ENCODE measurements at regions not wholly inside any gene's neighbourhood (a gene's known extent, or its start where the extent isn't known, plus 50 kb on each side); places are given as distances from the start of the nearest gene placed in this dataset.

- DNase-seq, result no peak
Observed at GRCh38 chr4:62288808-62289541, 1088.8 kb downstream of the ADGRL3 start.

GRCh38 chr4:62285026-62285425 is 1084.9 kb downstream of the ADGRL3 start:
- no peak for DNase-seq

- no peak for DNase-seq
Observed at GRCh38 chr4:62279689-62280088, 1079.6 kb downstream of the ADGRL3 start.

GRCh38 chr4:62275470-62275869 is 1075.3 kb downstream of the ADGRL3 start:
- DNase-seq, result no peak

DNA sequence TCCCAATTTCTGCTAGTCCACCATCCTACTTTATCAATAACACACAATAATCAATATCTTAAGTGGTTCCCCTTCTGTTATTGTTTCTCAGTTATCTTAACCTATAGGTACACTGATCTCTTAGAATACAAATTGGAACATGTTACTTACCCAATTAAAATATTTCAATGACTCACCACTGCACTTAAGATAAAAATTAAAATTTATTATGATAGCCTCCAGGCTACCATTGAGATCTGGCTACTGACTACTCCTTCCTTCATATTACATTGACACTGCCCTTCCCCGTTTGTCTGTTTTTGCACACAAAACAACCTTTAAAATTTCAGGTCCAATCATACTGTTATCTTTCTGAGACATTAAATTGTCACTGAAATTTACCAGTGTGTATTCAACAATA is 1074.7 kb downstream of the ADGRL3 start:
- DNase-seq, result no peak

GRCh38 chr4:62271107-62271506 is 1071.0 kb downstream of the ADGRL3 start:
- no peak for DNase-seq

DNA sequence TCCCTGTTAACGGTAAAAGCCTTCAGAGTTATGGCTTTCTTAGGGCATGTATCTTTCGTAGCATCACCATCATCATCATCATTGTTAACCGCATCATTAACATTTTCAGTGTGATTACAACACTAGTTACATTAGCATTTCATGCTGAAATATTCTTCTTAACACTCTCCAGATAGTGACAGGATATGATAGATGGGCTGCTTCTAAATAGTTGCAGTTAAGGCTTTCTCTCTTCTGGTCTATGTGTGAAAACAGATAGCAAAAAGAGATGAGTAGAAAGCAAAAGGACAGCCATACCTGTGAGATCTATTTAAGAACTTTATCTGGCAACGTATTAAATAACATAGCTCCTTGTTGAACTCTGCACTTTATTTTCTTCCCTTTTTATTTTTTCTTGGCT is 1069.8 kb downstream of the ADGRL3 start:
- DNase-seq, result no peak

DNA sequence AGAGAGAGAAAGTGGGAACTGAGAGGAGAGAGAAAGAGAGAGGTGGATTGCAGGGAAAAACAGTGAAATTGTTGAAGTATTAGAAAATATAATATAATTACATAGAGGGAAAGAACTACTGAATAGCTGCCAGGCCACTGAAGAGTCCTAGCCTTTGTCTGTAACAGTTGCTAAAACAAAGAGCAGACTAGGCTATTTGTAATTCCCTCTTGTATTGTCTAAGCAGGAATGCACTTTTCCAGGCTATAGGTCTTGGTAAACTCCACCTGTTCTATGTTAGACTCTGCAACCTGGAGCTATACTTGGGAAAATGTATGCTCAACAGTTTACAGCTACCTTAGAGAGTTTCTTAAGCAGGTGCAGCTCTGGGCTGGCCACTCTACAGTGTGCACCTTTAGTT is 1063.3 kb downstream of the ADGRL3 start:
- DNase-seq, result no peak

DNA sequence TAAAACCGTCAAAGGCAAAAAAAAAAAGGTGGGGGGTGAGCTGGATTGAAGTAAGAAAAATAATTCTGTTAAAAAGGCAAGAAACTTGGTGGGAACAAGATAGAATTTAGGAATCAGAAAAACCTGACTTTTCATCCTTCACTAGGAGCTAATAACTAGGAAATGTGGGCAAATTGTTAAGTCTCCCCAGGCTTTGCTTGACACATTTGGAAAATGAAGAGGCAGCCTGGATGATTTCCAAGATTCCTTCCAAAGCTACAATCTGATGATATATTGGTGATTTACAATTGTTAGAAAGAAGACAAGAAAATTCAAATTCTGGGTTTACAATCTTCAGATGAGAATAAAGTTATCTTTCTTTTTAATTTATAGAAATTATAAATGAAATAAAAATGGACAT is 1062.5 kb downstream of the ADGRL3 start:
- DNase-seq, result no peak

DNA sequence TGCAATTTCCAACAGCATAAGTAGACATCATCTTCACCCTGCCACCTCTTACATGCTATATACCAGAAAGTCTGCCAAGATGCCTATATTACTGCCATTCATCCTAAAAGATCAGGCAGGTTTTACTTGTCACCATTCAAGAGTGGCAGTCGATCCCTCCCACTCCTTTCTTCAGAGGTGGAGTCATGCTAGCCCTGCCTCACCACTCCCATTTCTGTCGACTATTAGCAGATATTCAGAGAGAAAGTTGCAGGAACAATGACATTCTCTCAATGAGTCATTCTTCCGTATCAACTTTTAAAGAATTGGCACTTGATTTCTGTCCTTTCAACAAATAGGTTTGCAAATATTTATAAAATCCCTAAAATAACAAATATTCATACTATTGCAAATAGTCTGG is 1060.1 kb downstream of the ADGRL3 start:
- no peak for DNase-seq

- no peak for DNase-seq
Observed at GRCh38 chr4:62256479-62256878, 1056.4 kb downstream of the ADGRL3 start.

DNA sequence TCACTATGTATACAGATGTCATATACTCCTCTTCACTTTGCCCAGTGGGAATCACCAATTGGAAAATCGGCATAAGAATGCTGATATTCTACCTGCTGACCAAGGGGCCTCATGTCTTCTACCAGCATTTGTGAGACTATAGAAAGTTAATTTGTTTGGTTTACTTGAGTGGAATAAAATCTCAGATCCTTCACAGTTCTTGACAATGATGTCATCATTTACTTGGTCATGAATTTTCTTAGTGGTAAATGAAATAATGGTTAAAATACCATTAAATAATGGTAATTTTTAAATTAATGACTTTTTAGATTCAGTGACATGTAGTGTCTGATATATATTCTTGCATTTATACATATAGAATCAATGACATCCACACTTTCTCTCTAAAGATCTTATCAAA is 1052.6 kb downstream of the ADGRL3 start:
- DNase-seq, result no peak

DNA sequence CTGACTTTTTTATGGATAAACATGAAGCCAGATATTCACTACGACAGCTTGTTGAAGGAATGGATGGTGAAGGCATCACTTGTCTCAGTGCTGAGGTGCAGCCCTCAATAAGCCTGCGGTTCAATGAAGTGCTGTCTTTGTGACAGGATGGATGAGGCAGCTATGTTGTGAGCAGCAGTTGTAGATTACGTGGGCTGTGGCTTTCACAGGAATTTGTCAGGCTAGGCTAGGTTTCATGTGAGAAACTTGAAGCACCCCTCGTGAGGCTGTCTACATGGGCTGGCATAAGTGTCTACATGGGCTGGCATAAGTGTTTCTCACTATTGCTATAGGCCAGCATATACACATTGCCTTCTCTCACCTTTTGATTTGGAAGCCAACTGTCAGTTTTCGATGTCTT is 1050.0 kb downstream of the ADGRL3 start:
- DNase-seq, result no peak

- no peak for DNase-seq
Observed at GRCh38 chr4:62243895-62244294, 1043.8 kb downstream of the ADGRL3 start.

DNA sequence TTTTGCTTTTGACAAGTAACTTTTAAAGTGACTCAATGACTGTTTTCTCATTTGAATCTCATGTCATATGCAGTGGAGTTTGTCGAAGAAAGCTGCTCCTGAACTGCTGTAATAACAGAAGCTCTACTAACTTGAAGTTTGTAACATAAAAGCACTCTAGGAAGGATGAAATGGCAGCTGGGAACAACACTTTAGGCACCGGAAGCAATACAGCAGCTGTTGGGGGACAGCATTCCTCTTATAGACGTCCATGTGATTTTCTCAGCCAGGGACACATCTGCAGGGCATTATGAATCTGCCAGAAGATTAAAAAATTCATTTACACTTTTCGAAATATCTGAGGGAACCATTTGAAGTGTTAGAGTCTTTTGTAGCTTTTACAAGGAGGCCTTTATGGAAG is 1035.8 kb downstream of the ADGRL3 start:
- DNase-seq, result no peak

DNA sequence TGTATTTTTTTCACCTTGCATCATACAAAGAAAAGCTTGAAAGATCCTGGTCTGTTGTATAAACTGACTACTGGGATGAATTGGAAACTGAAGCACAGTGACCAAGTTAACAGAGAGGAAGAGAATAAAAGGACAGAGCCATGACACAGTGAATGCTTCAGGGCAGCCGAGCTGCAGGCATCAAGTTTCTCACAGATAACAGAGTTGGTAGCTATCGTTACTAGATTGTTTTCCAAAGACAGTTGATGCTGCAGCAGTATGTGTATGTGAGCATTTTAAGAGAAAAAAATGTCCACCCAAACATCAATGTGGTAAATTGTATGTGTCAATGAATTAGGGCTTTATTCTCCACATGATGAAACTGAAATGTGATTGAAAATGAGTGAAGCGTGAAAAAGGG is 1032.7 kb downstream of the ADGRL3 start:
- DNase-seq, result no peak

- no peak for DNase-seq
Observed at GRCh38 chr4:62231994-62232393, 1031.9 kb downstream of the ADGRL3 start.

DNA sequence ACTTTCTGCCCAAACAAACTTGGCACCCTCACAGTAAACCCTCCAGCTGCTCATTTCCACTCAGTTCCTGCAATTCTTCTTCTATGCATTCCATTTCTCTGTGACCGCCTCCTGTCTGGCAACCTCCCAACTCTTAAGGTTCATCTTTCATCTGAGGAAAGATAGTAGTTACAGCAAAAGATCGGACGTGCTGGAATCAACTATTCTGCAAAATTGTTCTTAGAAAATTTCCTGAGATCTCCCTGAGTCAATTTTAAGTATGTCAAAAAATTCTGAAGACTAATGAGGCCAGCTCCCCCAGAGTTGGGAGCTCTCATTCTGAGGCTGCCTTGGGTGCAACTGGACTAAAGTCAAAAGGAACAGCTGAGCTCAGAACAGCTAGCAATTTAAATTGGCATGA is 1026.0 kb downstream of the ADGRL3 start:
- DNase-seq, result no peak

- DNase-seq, result no peak
Observed at GRCh38 chr4:62222121-62222520, 1022.0 kb downstream of the ADGRL3 start.

DNA sequence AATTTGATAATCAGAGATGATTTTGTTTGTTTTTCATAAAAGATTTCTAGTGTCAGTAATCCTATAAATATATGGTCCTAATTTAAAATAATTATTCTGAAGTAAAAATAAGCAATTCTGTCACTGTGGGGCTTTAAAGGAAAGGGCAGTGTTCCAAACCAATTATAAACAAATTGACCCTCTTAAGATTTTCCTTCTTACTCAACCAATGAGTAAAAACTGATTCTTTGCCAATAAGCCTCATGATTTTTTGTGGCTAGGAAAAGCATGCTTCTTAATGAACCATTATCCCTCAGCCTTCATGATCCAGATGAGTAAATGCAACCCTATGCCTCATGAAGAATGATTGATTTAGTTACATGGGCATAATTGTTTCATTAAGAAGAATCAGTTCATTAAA is 1010.4 kb downstream of the ADGRL3 start:
- no peak for DNase-seq

GRCh38 chr4:62209757-62210485 is 1009.8 kb downstream of the ADGRL3 start:
- DNase-seq, result no peak

- DNase-seq, result no peak
Observed at GRCh38 chr4:62208921-62209320, 1008.8 kb downstream of the ADGRL3 start.

GRCh38 chr4:62204136-62204535 is 1004.0 kb downstream of the ADGRL3 start:
- no peak for DNase-seq

DNA sequence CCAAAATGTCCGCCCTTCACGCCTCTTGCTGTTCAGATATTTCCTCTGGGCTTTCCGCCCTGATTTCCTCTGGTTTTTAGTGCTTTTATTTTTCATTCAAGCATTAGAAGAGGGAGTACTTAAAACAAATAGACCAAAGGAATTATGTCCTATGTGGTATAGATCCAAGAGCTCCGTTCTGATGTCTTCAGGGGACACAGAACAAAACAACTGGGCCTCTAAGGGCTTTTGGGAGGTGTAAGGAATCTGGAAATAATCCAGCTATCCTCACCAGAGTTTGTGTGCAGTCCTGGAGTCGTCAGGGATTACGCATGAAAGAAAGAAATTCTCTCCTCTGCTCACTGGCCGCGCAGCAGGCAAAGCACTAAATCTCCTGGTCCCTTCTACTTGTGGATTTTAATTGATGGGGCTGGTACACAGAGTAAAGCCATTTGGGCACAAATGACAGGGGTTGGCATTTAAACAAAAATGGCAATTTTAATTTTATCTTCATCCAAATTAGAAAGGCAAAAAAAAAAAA is 999.2 kb downstream of the ADGRL3 start:
- no peak for DNase-seq

GRCh38 chr4:62196338-62196737 is 996.2 kb downstream of the ADGRL3 start:
- no peak for DNase-seq

Measured in RPMI8226 (cell line).